HTR-8/SVneo (cell line): ENCODE measurements at regions not wholly inside any gene's neighbourhood (a gene's known extent, or its start where the extent isn't known, plus 50 kb on each side); places are given as distances from the start of the nearest gene placed in this dataset.
A peak's percentile ranks its signal among the peaks of the same experiment; 100 is the strongest.
"Not testable (repeated sequence)": the region's sequence is repeated elsewhere in the genome, so short reads cannot be mapped to it uniquely, and the experiment has no call there.

Source experiments
- DNase-seq: peaks from one replicate; pipeline ENCODE4 v3.0.0; 2011; ENCODE audit warnings: low spot score, mixed read lengths; ENCODE audit not compliant: insufficient read length
- FAIRE-seq: peaks from 2 replicates; lab custom pipeline; 2011; peaks lifted over from hg19 to GRCh38; lab: Jason Lieb, UNC

- DNase-seq: no peak
- no peak for FAIRE-seq
These were observed 523.9 kb downstream of the DMRTA1 start for GRCh38 chr9:22970434-22970975.

GRCh38 chr9:22975951-22976350, 529.3 kb downstream of the DMRTA1 start:
- no peak for FAIRE-seq
- DNase-seq: no peak

GRCh38 chr9:22976454-22976853, 529.8 kb downstream of the DMRTA1 start:
- no peak for FAIRE-seq
- DNase-seq: no peak

- DNase-seq, FAIRE-seq: not testable (repeated sequence)
These were observed 533.8 kb downstream of the DMRTA1 start for GRCh38 chr9:22980429-22980828.

GRCh38 chr9:22986556-22986955, 539.9 kb downstream of the DMRTA1 start:
- no peak for FAIRE-seq

GRCh38 chr9:22990349-22990748, 543.7 kb downstream of the DMRTA1 start:
- FAIRE-seq (no peak), DNase-seq (no peak)

More at GRCh38 chr9:22986556-22986955, 539.9 kb downstream of the DMRTA1 start:
- DNase-seq: no peak

GRCh38 chr9:22992780-22993179, 546.2 kb downstream of the DMRTA1 start:
- no peak for DNase-seq

GRCh38 chr9:22997923-22998322, 551.3 kb downstream of the DMRTA1 start:
- no peak for FAIRE-seq
- no peak for DNase-seq

More at GRCh38 chr9:22992780-22993179, 546.2 kb downstream of the DMRTA1 start:
- FAIRE-seq: no peak

GRCh38 chr9:23005156-23005555, 558.5 kb downstream of the DMRTA1 start:
- no peak for DNase-seq

GRCh38 chr9:23006127-23006526, 559.5 kb downstream of the DMRTA1 start:
- FAIRE-seq: no peak

More at GRCh38 chr9:23005156-23005555, 558.5 kb downstream of the DMRTA1 start:
- no peak for FAIRE-seq

GRCh38 chr9:23011669-23012068, 565.0 kb downstream of the DMRTA1 start:
- no peak for DNase-seq
- no peak for FAIRE-seq

More at GRCh38 chr9:23006127-23006526, 559.5 kb downstream of the DMRTA1 start:
- no peak for DNase-seq

GRCh38 chr9:23015557-23015956, 568.9 kb downstream of the DMRTA1 start:
- DNase-seq: no peak
- no peak for FAIRE-seq

- no peak for FAIRE-seq
- DNase-seq: no peak
These were observed 589.8 kb downstream of the DMRTA1 start for GRCh38 chr9:23036416-23036815.

GRCh38 chr9:23039402-23039801, 592.8 kb downstream of the DMRTA1 start:
- FAIRE-seq (no peak), DNase-seq (no peak)

- FAIRE-seq (no peak), DNase-seq (no peak)
These were observed 594.8 kb downstream of the DMRTA1 start for GRCh38 chr9:23041466-23041865.

GRCh38 chr9:23044549-23044948, 597.9 kb downstream of the DMRTA1 start:
- FAIRE-seq: no peak
- no peak for DNase-seq

- not testable (repeated sequence) for DNase-seq
These were observed 599.4 kb downstream of the DMRTA1 start for GRCh38 chr9:23046026-23046425.

GRCh38 chr9:23050548-23050947, 603.9 kb downstream of the DMRTA1 start:
- FAIRE-seq: no peak

More at GRCh38 chr9:23046026-23046425, 599.4 kb downstream of the DMRTA1 start:
- FAIRE-seq: not testable (repeated sequence)

GRCh38 chr9:23073136-23073535, 626.5 kb downstream of the DMRTA1 start:
- FAIRE-seq (no peak), DNase-seq (no peak)

More at GRCh38 chr9:23050548-23050947, 603.9 kb downstream of the DMRTA1 start:
- DNase-seq: no peak

GRCh38 chr9:23079798-23080197, 633.2 kb downstream of the DMRTA1 start:
- DNase-seq: no peak
- no peak for FAIRE-seq

GRCh38 chr9:23081377-23081776, 634.8 kb downstream of the DMRTA1 start:
- DNase-seq: no peak
- FAIRE-seq: no peak

GRCh38 chr9:23088932-23089364, 642.3 kb downstream of the DMRTA1 start:
- FAIRE-seq: no peak

More at GRCh38 chr9:23088932-23089364, 642.3 kb downstream of the DMRTA1 start:
- DNase-seq: peak; percentile 0
